ENCODE measurements at regions not wholly inside any gene's neighbourhood (a gene's known extent, or its start where the extent isn't known, plus 50 kb on each side); places are given as distances from the start of the nearest gene placed in this dataset.

DNA sequence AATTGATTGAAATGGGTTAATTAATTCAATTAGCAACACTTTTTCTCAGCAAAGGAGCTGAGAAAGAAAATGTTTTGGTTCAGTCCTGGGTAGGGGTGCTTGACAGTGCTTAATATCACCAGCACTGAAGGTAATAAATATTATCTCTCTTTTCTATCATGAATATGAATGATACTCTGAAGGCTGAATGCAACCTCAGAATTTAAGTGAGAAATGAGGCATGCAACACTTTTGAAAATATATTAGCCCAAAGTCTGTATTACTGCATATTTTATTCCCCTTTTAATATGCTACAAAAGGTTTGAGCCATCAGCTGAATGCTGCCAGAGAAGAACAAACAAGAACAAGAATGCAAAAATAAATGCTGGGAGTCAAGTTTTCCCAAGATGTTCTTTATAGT, 52.0 kb upstream of the SAMSN1 start:
- no peak overlapping the region for H3K27ac Mint-ChIP-seq

More for the DNA sequence above, 52.0 kb upstream of the SAMSN1 start:
- DNase-seq (ENCODE audit: low spot score in 2 of 2), result no peak
- H3K4me1 Mint-ChIP-seq, result peaks cover 15% of the 10 kb centered on the region
- peaks cover 4% of the 10 kb centered on the region for H3K9me3 Mint-ChIP-seq
- ATAC-seq, result no peak
- H3K36me3 Mint-ChIP-seq, result no peaks in the 10 kb centered on the region
- no peak overlapping the region for H3K4me3 Mint-ChIP-seq
